Mesendoderm (in vitro differentiated cells): ENCODE measurements at regions not wholly inside any gene's neighbourhood (a gene's known extent, or its start where the extent isn't known, plus 50 kb on each side); places are given as distances from the start of the nearest gene placed in this dataset.

Experiments used
- DNase-seq: peaks from one replicate; pipeline ENCODE4 v3.0.0; 2013
- H2AK5ac ChIP-seq: 2 replicates; pipeline ENCODE4 v1.6.1; 2013; ENCODE audit warnings: low read length, inconsistent platforms
- H2BK120ac ChIP-seq: 2 replicates; pipeline ENCODE4 v1.6.1; 2013; ENCODE audit warnings: low read depth, mild to moderate bottlenecking, low read length, moderate library complexity, mixed read lengths
- H2BK15ac ChIP-seq: replicated peaks from 2 replicates; pipeline ENCODE4 v1.6.1; 2013; ENCODE audit warnings: low read depth, mild to moderate bottlenecking, moderate library complexity
- H2BK5ac ChIP-seq: 2 replicates; pipeline ENCODE4 v1.6.1; 2013; ENCODE audit warnings: low read length, inconsistent platforms
- H3K18ac ChIP-seq: 2 replicates; pipeline ENCODE4 v1.6.1; 2013; ENCODE audit warnings: mild to moderate bottlenecking, low read length, mixed read lengths
- H3K23ac ChIP-seq: one replicate; pipeline ENCODE4 v1.6.1; 2013; ENCODE audit warnings: low read length
- H3K27ac ChIP-seq: 2 replicates; pipeline ENCODE4 v1.5.1; 2013; ENCODE audit warnings: low read depth, mild to moderate bottlenecking, inconsistent platforms, low read length, moderate library complexity
- H3K27me3 ChIP-seq: 2 replicates; pipeline ENCODE4 v1.6.1; 2013; ENCODE audit warnings: low read length, control low read depth, mild to moderate bottlenecking, inconsistent platforms; ENCODE audit not compliant: insufficient read depth, poor library complexity
- H3K36me3 ChIP-seq: 2 replicates; pipeline ENCODE4 v1.6.1; 2013; ENCODE audit warnings: low read length, inconsistent platforms; ENCODE audit not compliant: control insufficient read depth, insufficient read depth
- H3K4ac ChIP-seq: one replicate; pipeline ENCODE4 v1.6.1; 2013; ENCODE audit warnings: low read depth, mild to moderate bottlenecking, low read length, moderate library complexity
- H3K4me1 ChIP-seq: 2 replicates; pipeline ENCODE4 v1.6.1; 2013; ENCODE audit warnings: low read depth, low read length, inconsistent platforms; ENCODE audit not compliant: control insufficient read depth
- H3K4me2 ChIP-seq: 2 replicates; pipeline ENCODE4 v1.6.1; 2013; ENCODE audit warnings: low read length
- H3K4me3 ChIP-seq: 2 replicates; pipeline ENCODE4 v1.5.1; 2013; ENCODE audit warnings: mild to moderate bottlenecking, low read length
- H3K56ac ChIP-seq: one replicate; pipeline ENCODE4 v1.6.1; 2013; ENCODE audit warnings: low read length
- H3K79me1 ChIP-seq: 2 replicates; pipeline ENCODE4 v1.6.1; 2013; ENCODE audit warnings: low read length, inconsistent platforms
- H3K79me2 ChIP-seq: 2 replicates; pipeline ENCODE4 v1.6.1; 2013; ENCODE audit warnings: mild to moderate bottlenecking, low read length; ENCODE audit not compliant: control insufficient read depth, insufficient read depth
- H3K9ac ChIP-seq: 2 replicates; pipeline ENCODE4 v1.6.1; 2013; ENCODE audit warnings: low read length, inconsistent platforms
- H4K5ac ChIP-seq: one replicate; pipeline ENCODE4 v1.6.1; 2013; ENCODE audit warnings: low read length
- H4K8ac ChIP-seq: one replicate; pipeline ENCODE4 v1.6.1; 2013; ENCODE audit warnings: low read depth, mild to moderate bottlenecking, control low read depth, low read length, moderate library complexity
- WGBS: extraction: QIAGEN DNeasy Blood & Tissue Kit; methylation state at CpG from one replicate; pipeline ENCODE4 v1.1.7; 2013; ENCODE audit warnings: low lambda C conversion rate, missing lambda C conversion rate; ENCODE audit not compliant: insufficient coverage; ENCODE audit errors: extremely low coverage; 5-methylcytosine and 5-hydroxymethylcytosine counted together

DNA sequence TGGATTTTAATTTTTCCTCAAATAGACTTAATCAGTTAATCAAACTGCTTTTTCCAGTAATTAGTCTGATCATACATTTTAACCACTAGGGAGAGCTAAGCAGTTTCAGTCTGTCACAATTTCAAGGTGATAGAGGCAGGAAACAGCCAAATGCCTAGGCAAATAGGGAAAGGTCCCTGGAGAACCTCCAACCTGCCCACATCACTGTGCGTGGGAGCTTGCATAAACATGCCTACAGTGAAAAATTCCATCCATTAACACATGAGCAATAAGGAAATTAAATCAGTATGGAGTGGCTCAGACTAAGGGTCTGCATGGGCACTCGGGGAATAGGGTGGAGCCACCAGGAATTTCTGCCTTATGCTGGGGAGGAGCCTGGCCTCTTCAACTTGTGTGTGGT, 74.6 kb downstream of the AASDHPPT start:
- Histone ChIP-seq H4K8ac (no peak overlapping the region), H3K27me3 (no peaks in the 10 kb centered on the region), H3K4ac (no peak overlapping the region), H2BK120ac (no peak overlapping the region), H2BK15ac (no peak overlapping the region), H3K4me2 (no peak overlapping the region), H3K23ac (no peak overlapping the region), H2BK5ac (no peak overlapping the region), H3K4me1 (no peaks in the 10 kb centered on the region), H2AK5ac (no peak overlapping the region), H3K4me3 (no peak overlapping the region), H3K27ac (no peak overlapping the region), H4K5ac (no peak overlapping the region), H3K79me2 (no peaks in the 10 kb centered on the region), H3K79me1 (no peaks in the 10 kb centered on the region), H3K18ac (no peak overlapping the region), H3K56ac (no peak overlapping the region), H3K9ac (no peak overlapping the region), H3K36me3 (no peaks in the 10 kb centered on the region)
- peak; percentile 59 for DNase-seq
- WGBS: no CpG with 5 or more reads among the region's 2 CpGs

DNA sequence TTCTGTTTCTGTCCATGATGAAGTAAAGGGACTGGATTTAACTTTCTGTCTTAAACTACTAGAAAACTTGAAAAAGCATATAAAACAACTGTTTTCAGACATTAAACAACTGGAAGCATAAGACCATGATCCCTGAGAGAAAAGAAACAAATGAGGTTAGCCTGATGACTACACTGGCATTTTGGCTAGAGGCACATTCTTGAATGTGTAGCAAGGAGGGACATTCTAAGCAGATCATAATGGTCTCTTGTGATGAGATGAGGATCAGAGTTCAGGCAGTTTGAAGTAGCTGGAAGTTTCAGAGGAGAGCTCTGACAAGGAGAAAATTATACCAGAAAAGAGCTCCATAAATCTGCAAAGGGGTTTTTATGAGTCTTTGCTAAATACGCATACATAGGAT, 75.4 kb downstream of the AASDHPPT start:
- H4K5ac ChIP-seq: no peak overlapping the region
- H3K79me1 ChIP-seq: no peaks in the 10 kb centered on the region
- H3K4me1 ChIP-seq: no peaks in the 10 kb centered on the region
- WGBS: no CpG with 5 or more reads among the region's 1 CpG
- H3K18ac ChIP-seq: no peak overlapping the region
- H2AK5ac ChIP-seq: no peak overlapping the region
- no peak overlapping the region for H3K27ac ChIP-seq
- H3K27me3 ChIP-seq: no peaks in the 10 kb centered on the region
- no peak overlapping the region for H3K4me2 ChIP-seq
- no peak overlapping the region for H2BK5ac ChIP-seq
- no peak overlapping the region for H2BK120ac ChIP-seq
- no peak overlapping the region for H2BK15ac ChIP-seq
- no peak overlapping the region for H3K9ac ChIP-seq
- H3K36me3 ChIP-seq: no peaks in the 10 kb centered on the region
- no peak overlapping the region for H3K4ac ChIP-seq
- no peak overlapping the region for H3K56ac ChIP-seq
- no peak for DNase-seq
- no peak overlapping the region for H3K4me3 ChIP-seq
- H3K23ac ChIP-seq: no peak overlapping the region
- no peaks in the 10 kb centered on the region for H3K79me2 ChIP-seq
- H4K8ac ChIP-seq: no peak overlapping the region

DNA sequence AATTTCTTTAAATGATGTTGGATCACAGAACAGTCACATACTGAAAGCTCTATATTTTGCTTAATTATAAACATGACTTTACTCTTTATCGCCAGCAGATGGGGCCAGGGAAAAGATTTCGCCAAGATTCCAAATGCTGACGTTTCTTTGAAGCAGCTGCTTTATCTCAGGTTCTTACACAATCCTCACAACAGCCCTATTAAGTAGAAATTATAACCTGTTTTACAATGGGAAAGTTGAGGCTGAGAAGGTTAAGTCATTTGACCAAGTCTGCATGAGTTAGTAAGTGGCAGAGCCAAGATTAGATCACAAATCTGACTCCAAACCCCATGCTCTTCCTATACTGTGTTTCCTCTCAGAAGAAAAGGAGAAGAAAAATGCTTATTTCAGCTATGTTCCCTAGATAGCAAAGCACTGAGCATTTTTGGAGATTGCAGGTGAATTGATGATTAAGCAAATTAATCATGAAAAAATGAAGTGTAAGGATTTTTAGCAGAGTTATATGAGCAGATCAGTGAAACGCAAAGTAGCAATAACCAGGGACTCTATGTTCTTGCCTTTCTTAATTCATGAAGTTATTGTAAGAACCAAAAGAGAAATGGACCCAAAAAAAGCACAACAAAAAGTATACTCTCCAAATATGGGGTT, 79.0 kb downstream of the AASDHPPT start:
- Histone ChIP-seq H3K36me3 (no peaks in the 10 kb centered on the region), H3K4ac (no peak overlapping the region), H2BK5ac (no peak overlapping the region), H2AK5ac (no peak overlapping the region), H4K5ac (no peak overlapping the region), H3K23ac (no peak overlapping the region), H3K79me2 (no peaks in the 10 kb centered on the region), H3K79me1 (no peaks in the 10 kb centered on the region), H3K4me1 (no peaks in the 10 kb centered on the region), H3K56ac (no peak overlapping the region), H3K4me3 (no peak overlapping the region), H3K27ac (no peak overlapping the region), H3K27me3 (no peaks in the 10 kb centered on the region), H3K4me2 (no peak overlapping the region), H4K8ac (no peak overlapping the region), H3K9ac (no peak overlapping the region), H2BK120ac (no peak overlapping the region), H2BK15ac (no peak overlapping the region), H3K18ac (no peak overlapping the region)
- peak; percentile 63 for DNase-seq
- no CpG with 5 or more reads among the region's 4 CpGs for WGBS

DNA sequence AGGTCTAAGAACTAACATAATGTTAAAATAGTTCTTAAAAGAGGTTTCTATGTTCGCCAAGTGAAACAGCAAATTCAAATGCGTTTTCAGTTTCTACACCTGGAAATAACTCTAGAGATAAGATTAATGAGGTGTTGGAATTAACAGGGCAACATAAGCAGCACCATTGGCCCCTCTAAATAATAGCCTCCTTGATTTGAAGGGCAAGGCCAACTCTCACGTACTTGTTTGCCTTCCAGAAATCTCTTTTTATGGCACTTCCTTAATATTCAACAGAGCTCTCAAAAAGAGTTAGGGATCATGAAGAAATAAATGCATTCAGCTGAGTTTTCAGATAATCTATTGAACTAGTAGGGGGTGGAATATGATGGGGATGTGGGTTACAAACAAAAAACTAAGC, 80.9 kb downstream of the AASDHPPT start:
- no peak overlapping the region for H3K56ac ChIP-seq
- H3K36me3 ChIP-seq: no peaks in the 10 kb centered on the region
- H3K27ac ChIP-seq: no peak overlapping the region
- no peak overlapping the region for H3K4ac ChIP-seq
- no peaks in the 10 kb centered on the region for H3K79me2 ChIP-seq
- H3K79me1 ChIP-seq: no peaks in the 10 kb centered on the region
- H2BK120ac ChIP-seq: no peak overlapping the region
- H3K27me3 ChIP-seq: no peaks in the 10 kb centered on the region
- H3K4me2 ChIP-seq: no peak overlapping the region
- no peak overlapping the region for H4K8ac ChIP-seq
- H3K4me1 ChIP-seq: no peaks in the 10 kb centered on the region
- no peak overlapping the region for H2AK5ac ChIP-seq
- H2BK5ac ChIP-seq: no peak overlapping the region
- DNase-seq: no peak
- H4K5ac ChIP-seq: no peak overlapping the region
- H3K23ac ChIP-seq: no peak overlapping the region
- no peak overlapping the region for H3K9ac ChIP-seq
- no peak overlapping the region for H2BK15ac ChIP-seq
- WGBS: no CpG with 5 or more reads among the region's 3 CpGs
- H3K4me3 ChIP-seq: no peak overlapping the region
- H3K18ac ChIP-seq: no peak overlapping the region

DNA sequence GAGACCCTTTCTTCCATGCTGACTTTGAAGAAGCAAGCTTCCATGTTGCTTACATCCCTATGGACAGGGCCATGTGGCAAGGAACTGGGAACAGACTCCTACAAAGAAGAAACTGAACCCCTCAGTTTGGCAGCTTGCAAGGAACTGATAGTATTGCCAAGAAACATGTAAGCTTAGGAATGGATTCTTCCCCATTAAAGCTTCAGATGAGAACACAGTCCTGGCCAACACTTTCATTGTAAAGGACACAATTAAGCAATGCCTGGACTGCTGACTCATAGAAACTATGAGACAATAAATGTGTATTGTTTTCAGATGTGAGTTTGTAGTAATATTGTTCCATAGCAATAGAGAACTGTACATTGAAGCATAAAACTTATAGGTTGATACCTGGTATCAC, 82.4 kb downstream of the AASDHPPT start:
- Histone ChIP-seq H4K5ac (no peak overlapping the region), H3K9ac (no peak overlapping the region), H3K4ac (no peak overlapping the region), H3K4me2 (no peak overlapping the region), H3K79me2 (no peaks in the 10 kb centered on the region), H3K27me3 (no peaks in the 10 kb centered on the region), H3K79me1 (no peaks in the 10 kb centered on the region), H3K4me1 (no peaks in the 10 kb centered on the region), H3K56ac (no peak overlapping the region), H3K18ac (no peak overlapping the region), H2BK5ac (no peak overlapping the region), H3K36me3 (no peaks in the 10 kb centered on the region), H4K8ac (no peak overlapping the region), H3K4me3 (no peak overlapping the region), H3K23ac (no peak overlapping the region), H2BK15ac (no peak overlapping the region), H3K27ac (no peak overlapping the region), H2BK120ac (no peak overlapping the region), H2AK5ac (no peak overlapping the region)
- no peak for DNase-seq

DNA sequence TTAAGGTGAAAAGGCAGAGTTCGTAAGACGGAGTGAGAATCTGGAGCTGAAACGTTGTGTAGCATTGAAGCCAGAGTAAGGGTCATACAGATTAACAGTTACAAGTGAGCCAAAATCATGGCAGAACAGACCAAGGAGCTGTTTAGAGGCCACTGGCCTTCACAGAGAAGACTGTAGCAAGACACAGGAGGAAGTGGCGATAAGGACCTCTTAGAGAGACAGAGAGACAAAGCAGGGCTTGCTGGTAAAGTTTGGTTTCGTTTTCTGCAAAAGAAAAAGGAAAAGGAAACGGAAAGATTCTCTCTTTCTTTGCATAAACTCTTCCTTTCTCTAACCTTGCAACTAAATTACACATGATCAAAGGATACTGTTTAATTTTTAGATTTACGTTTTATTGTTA, 83.0 kb downstream of the AASDHPPT start:
- H3K9ac ChIP-seq: no peak overlapping the region
- H3K4me2 ChIP-seq: no peak overlapping the region
- H3K79me2 ChIP-seq: no peaks in the 10 kb centered on the region
- H2BK120ac ChIP-seq: no peak overlapping the region
- no peak overlapping the region for H3K4me3 ChIP-seq
- no peaks in the 10 kb centered on the region for H3K4me1 ChIP-seq
- H3K18ac ChIP-seq: no peak overlapping the region
- H2BK5ac ChIP-seq: no peak overlapping the region
- H2AK5ac ChIP-seq: no peak overlapping the region
- H3K56ac ChIP-seq: no peak overlapping the region
- H3K79me1 ChIP-seq: no peaks in the 10 kb centered on the region
- DNase-seq: no peak
- H4K8ac ChIP-seq: no peak overlapping the region
- H3K27me3 ChIP-seq: no peaks in the 10 kb centered on the region
- H2BK15ac ChIP-seq: no peak overlapping the region
- no CpG with 5 or more reads among the region's 7 CpGs for WGBS
- H3K23ac ChIP-seq: no peak overlapping the region
- H4K5ac ChIP-seq: no peak overlapping the region
- no peak overlapping the region for H3K4ac ChIP-seq
- no peak overlapping the region for H3K27ac ChIP-seq
- no peaks in the 10 kb centered on the region for H3K36me3 ChIP-seq
